ENCODE measurements at regions not wholly inside any gene's neighbourhood (a gene's known extent, or its start where the extent isn't known, plus 50 kb on each side); places are given as distances from the start of the nearest gene placed in this dataset.

GRCh38 chr20:22908437-22908836 lies 126.7 kb upstream of the SSTR4 start:
- no peak for TF ChIP-seq CTCF (conservative IDR thresholded peaks at IDR 0.05 in 1 of 2, IDR thresholded peaks at IDR 0.05 in 1 of 2; ENCODE audit: low read depth in 1 of 2, low read length in 2 of 2)
- no peak for TF ChIP-seq EZH2 (IDR thresholded peaks at IDR 0.05; ENCODE audit: low read length, missing control alignments)
